ENCODE measurements at regions not wholly inside any gene's neighbourhood (a gene's known extent, or its start where the extent isn't known, plus 50 kb on each side); places are given as distances from the start of the nearest gene placed in this dataset.

GRCh38 chr10:55369670-55370420 is 568.8 kb upstream of the PCDH15 start:
- TF ChIP-seq POLR2A (IDR thresholded peaks at IDR 0.05; ENCODE audit: low read depth, low read length) = no peak
- no peak for TF ChIP-seq SPI1 (IDR thresholded peaks at IDR 0.05; ENCODE audit: low read depth, low read length)
- TF ChIP-seq POLR2AphosphoS5 (IDR thresholded peaks at IDR 0.05; ENCODE audit: low read depth, low read length) = no peak
- no peak for TF ChIP-seq TAF1 (IDR thresholded peaks at IDR 0.05; ENCODE audit: low read depth, low read length)
- no peak for TF ChIP-seq POU2F2 (IDR thresholded peaks at IDR 0.05; ENCODE audit: low read depth, low read length)
- TF ChIP-seq PAX5 (IDR thresholded peaks at IDR 0.05; ENCODE audit: insufficient read depth, low read length, severe bottlenecking) = no peak
